GM12878 (cell line): ENCODE measurements at regions not wholly inside any gene's neighbourhood (a gene's known extent, or its start where the extent isn't known, plus 50 kb on each side); places are given as distances from the start of the nearest gene placed in this dataset.

Experiments used
- ATAC-seq: fragments of 200-7000 bp; cut with Tn5 transposase; 3 replicates; pipeline ENCODE4 v1.9.1; 2020; ENCODE audit warnings: mild to moderate bottlenecking, moderate library complexity
- BruUV-seq: library from RNA; stranded (reverse); fragments of 400-500 nt; replicated peaks from 2 replicates; lab custom pipeline; 2021; lab: Mats Ljungman, UMichigan
- CTCF ChIA-PET: fragments of 300-600 bp; sonication (Branson Sonifier 250); formaldehyde crosslinking; extraction: SDS; loops from one replicate; lab custom pipeline; 2021; ENCODE audit warnings: inconsistent platforms; lab: Yijun Ruan, JAX
- POLR2A ChIA-PET: fragments of 350-600 bp; formaldehyde crosslinking; extraction: SDS; loops from one replicate; lab custom pipeline; 2021; ENCODE audit warnings: inconsistent platforms; lab: Charles Lee
- RAD21 ChIA-PET: fragments of 300-600 bp; sonication (Branson Sonifier 250); formaldehyde crosslinking; loops from one replicate; lab custom pipeline; 2023; ENCODE audit warnings: antibody characterized with exemption; ENCODE audit not compliant: unreplicated experiment; lab: Charles Lee
- SMC1A ChIA-PET: fragments of 300-600 bp; sonication (Branson Sonifier 250); formaldehyde crosslinking; loops from one replicate; lab custom pipeline; 2023; ENCODE audit not compliant: unreplicated experiment, uncharacterized antibody; lab: Charles Lee
- DNase-seq: peaks from one replicate; pipeline ENCODE4 v3.0.0-alpha.2; 2011; ENCODE audit warnings: low read depth, low spot score
- FAIRE-seq: peaks from 3 replicates; lab custom pipeline; 2011; peaks lifted over from hg19 to GRCh38; lab: Jason Lieb, UNC
- H2AFZ ChIP-seq: 2 replicates; pipeline ENCODE4 v1.6.0; 2011; ENCODE audit warnings: low read depth, low read length, control low read depth; ENCODE audit not compliant: control insufficient read depth
- H3K27ac ChIP-seq: 2 replicates; pipeline ENCODE4 v1.5.1; 2011; ENCODE audit warnings: control low read depth; ENCODE audit not compliant: control insufficient read depth, insufficient read depth
- H3K27me3 ChIP-seq, 2 experiments: replicated peaks in 1 of 2; 2 replicates each; pipeline versions ENCODE4 v1.6.0 to v1.6.1; 2011; ENCODE audit warnings: low read length in 1 of 2; ENCODE audit not compliant: control insufficient read depth in 2 of 2, insufficient read depth in 2 of 2
- H3K36me3 ChIP-seq, 2 experiments: 2 replicates each; pipeline ENCODE4 v1.5.1; 2011; ENCODE audit warnings: low read length in 1 of 2; ENCODE audit not compliant: control insufficient read depth in 2 of 2, insufficient read depth in 2 of 2
- H3K4me1 ChIP-seq: 2 replicates; pipeline ENCODE4 v1.6.1; 2011; ENCODE audit warnings: mild to moderate bottlenecking, low read length, moderate library complexity, mixed read lengths; ENCODE audit not compliant: control insufficient read depth, insufficient read depth
- H3K4me2 ChIP-seq: 2 replicates; pipeline ENCODE4 v1.6.0; 2011; ENCODE audit warnings: control low read depth; ENCODE audit not compliant: control insufficient read depth, insufficient read depth
- H3K4me3 ChIP-seq: fragments of 200-600 bp; sonication (generic); 2 replicates; pipeline ENCODE4 v1.5.1; 2016
- H3K79me2 ChIP-seq: 2 replicates; pipeline ENCODE4 v1.6.0; 2011; ENCODE audit warnings: low read length; ENCODE audit not compliant: control insufficient read depth, insufficient read depth
- H3K9ac ChIP-seq: 2 replicates; pipeline ENCODE4 v1.8.0; 2011; ENCODE audit warnings: low read length, control low read depth, mixed read lengths; ENCODE audit not compliant: control insufficient read depth, insufficient read depth
- H3K9me3 ChIP-seq: replicated peaks from 3 replicates; pipeline ENCODE4 v1.5.1; 2011; ENCODE audit warnings: mild to moderate bottlenecking, low read length; ENCODE audit not compliant: control insufficient read depth, insufficient read depth
- H4K20me1 ChIP-seq: 2 replicates; pipeline ENCODE4 v1.6.0; 2011; ENCODE audit not compliant: control insufficient read depth, insufficient read depth
- CHD2 ChIP-seq: IDR thresholded peaks from 2 replicates; pipeline ENCODE4 v1.6.1; 2011; ENCODE audit warnings: low read depth, low read length, improper control_type of control experiment, borderline replicate concordance
- IRF4 ChIP-seq: IDR thresholded peaks from 2 replicates; pipeline ENCODE4 v1.6.1; 2011; ENCODE audit warnings: low read depth, low read length
- NR2C2 ChIP-seq: IDR thresholded peaks from 2 replicates; pipeline ENCODE4 v1.6.1; 2011; ENCODE audit warnings: borderline replicate concordance, low read depth; ENCODE audit not compliant: control insufficient read depth, insufficient read length
- RCOR1 ChIP-seq: conservative IDR thresholded peaks from 2 replicates; pipeline ENCODE4 v1.6.1; 2012; ENCODE audit warnings: low read depth, low read length, improper control_type of control experiment
- SP1 ChIP-seq: IDR thresholded peaks from one replicate; pipeline ENCODE4 v1.6.1; 2011; ENCODE audit warnings: low read depth, low read length
- TCF7 ChIP-seq: IDR thresholded peaks from 2 replicates; pipeline ENCODE4 v1.6.1; 2014; ENCODE audit warnings: antibody characterized with exemption, borderline replicate concordance
- WGBS: methylation state at CpG from one replicate; pipeline ENCODE4 v1.1.6; 2016; ENCODE audit warnings: low lambda C conversion rate; ENCODE audit not compliant: insufficient replicate concordance, insufficient coverage; ENCODE audit errors: missing lambda C conversion rate; 5-methylcytosine and 5-hydroxymethylcytosine counted together
- in situ Hi-C: fragments of 300-500 bp; cut with MboI; formaldehyde crosslinking; loops from 9 replicates; pipeline ENCODE4 v1.14.3; 2018; ENCODE audit warnings: mixed read lengths
- intact Hi-C: fragments of 100-400 bp; cut with micrococcal nuclease; formaldehyde crosslinking; loops from one replicate; pipeline ENCODE4 v1.14.2; 2022; ENCODE audit not compliant: unreplicated experiment
- TF ChIP-seq, protein P1 (sequence below): fragments of 450-650 bp; IDR thresholded peaks from 2 replicates; pipeline ENCODE4 v1.6.1; 2017; ENCODE audit warnings: mild to moderate bottlenecking, moderate library complexity

- BruUV-seq, result no TSS peak
- TF ChIP-seq TCF7 (no peak), SP1 (no peak), IRF4 (no peak), RCOR1 (no peak), NR2C2 (no peak), CHD2 (no peak)
- TF ChIP-seq, protein P1, sequence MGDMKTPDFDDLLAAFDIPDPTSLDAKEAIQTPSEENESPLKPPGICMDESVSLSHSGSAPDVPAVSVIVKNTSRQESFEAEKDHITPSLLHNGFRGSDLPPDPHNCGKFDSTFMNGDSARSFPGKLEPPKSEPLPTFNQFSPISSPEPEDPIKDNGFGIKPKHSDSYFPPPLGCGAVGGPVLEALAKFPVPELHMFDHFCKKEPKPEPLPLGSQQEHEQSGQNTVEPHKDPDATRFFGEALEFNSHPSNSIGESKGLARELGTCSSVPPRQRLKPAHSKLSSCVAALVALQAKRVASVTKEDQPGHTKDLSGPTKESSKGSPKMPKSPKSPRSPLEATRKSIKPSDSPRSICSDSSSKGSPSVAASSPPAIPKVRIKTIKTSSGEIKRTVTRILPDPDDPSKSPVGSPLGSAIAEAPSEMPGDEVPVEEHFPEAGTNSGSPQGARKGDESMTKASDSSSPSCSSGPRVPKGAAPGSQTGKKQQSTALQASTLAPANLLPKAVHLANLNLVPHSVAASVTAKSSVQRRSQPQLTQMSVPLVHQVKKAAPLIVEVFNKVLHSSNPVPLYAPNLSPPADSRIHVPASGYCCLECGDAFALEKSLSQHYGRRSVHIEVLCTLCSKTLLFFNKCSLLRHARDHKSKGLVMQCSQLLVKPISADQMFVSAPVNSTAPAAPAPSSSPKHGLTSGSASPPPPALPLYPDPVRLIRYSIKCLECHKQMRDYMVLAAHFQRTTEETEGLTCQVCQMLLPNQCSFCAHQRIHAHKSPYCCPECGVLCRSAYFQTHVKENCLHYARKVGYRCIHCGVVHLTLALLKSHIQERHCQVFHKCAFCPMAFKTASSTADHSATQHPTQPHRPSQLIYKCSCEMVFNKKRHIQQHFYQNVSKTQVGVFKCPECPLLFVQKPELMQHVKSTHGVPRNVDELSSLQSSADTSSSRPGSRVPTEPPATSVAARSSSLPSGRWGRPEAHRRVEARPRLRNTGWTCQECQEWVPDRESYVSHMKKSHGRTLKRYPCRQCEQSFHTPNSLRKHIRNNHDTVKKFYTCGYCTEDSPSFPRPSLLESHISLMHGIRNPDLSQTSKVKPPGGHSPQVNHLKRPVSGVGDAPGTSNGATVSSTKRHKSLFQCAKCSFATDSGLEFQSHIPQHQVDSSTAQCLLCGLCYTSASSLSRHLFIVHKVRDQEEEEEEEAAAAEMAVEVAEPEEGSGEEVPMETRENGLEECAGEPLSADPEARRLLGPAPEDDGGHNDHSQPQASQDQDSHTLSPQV, result no peak
- intact Hi-C loops, result loop anchor here (2.0 to 5.0 kb wide), 2 partner anchors 1512 to 1870 kb away; no protein-coding TSS in a partner anchor
Measured at GRCh38 chr3:178384321-178385230, 151.7 kb upstream of the KCNMB2 start.

More at GRCh38 chr3:178384321-178385230, 151.7 kb upstream of the KCNMB2 start:
- no peak for FAIRE-seq
- no peak for ATAC-seq
- ChIA-PET CTCF (interaction anchor here (0.9 to 2.4 kb wide), 8 partner anchors 8 to 1512 kb away, joined by 3 to 10 read pairs (median 4); no protein-coding TSS in a partner anchor), RAD21 (interaction anchor here (1.0 to 1.7 kb wide), 2 partner anchors 10 to 1511 kb away, joined by 3 to 8 read pairs; no protein-coding TSS in a partner anchor), POLR2A (no interaction called here), SMC1A (interaction anchor here (1.0 to 1.5 kb wide), 3 partner anchors 9 to 350 kb away, joined by 3 to 7 read pairs (median 7); no protein-coding TSS in a partner anchor)
- no peaks in the 10 kb centered on the region for H3K27me3 ChIP-seq
- no peak overlapping the region for H3K27ac ChIP-seq
- H4K20me1 ChIP-seq, result no peaks in the 10 kb centered on the region
- H3K4me1 ChIP-seq, result no peaks in the 10 kb centered on the region
- 20% methylated on average over 8 of the region's 8 CpGs for WGBS
- H3K79me2 ChIP-seq, result no peaks in the 10 kb centered on the region
- in situ Hi-C loops, result no loop called here
- no peak overlapping the region for H3K9ac ChIP-seq
- H3K9me3 ChIP-seq, result no peaks in the 10 kb centered on the region
- no peak for DNase-seq
- no peak overlapping the region for H3K4me3 ChIP-seq
- H2AFZ ChIP-seq, result no peak overlapping the region
- no peak overlapping the region for H3K4me2 ChIP-seq
- H3K36me3 ChIP-seq, result no peaks in the 10 kb centered on the region
